ENCODE measurements at regions not wholly inside any gene's neighbourhood (a gene's known extent, or its start where the extent isn't known, plus 50 kb on each side); places are given as distances from the start of the nearest gene placed in this dataset.

- no peak for DNase-seq
Measured at GRCh38 chr11:70537576-70538571, 139.5 kb downstream of the CTTN start.

- DNase-seq: no peak
Measured at GRCh38 chr11:70538641-70539359, 140.5 kb downstream of the CTTN start.

GRCh38 chr11:70539360-70540095 is 141.2 kb downstream of the CTTN start:
- no peak for DNase-seq

GRCh38 chr11:70540196-70540595 is 141.9 kb downstream of the CTTN start:
- no peak for DNase-seq

GRCh38 chr11:70541176-70541575 is 142.8 kb downstream of the CTTN start:
- DNase-seq: no peak

- no peak for DNase-seq
Measured at GRCh38 chr11:70541699-70542098, 143.4 kb downstream of the CTTN start.

GRCh38 chr11:70542406-70542805 is 144.1 kb downstream of the CTTN start:
- DNase-seq: no peak

- DNase-seq: no peak
Measured at GRCh38 chr11:70542811-70543210, 144.5 kb downstream of the CTTN start.

- no peak for DNase-seq
Measured at GRCh38 chr11:70543611-70544010, 145.3 kb downstream of the CTTN start.

GRCh38 chr11:70544067-70544773 is 145.9 kb downstream of the CTTN start:
- DNase-seq: no peak

GRCh38 chr11:70544774-70545609 is 146.7 kb downstream of the CTTN start:
- no peak for DNase-seq

- DNase-seq: no peak
Measured at GRCh38 chr11:70545610-70545912, 147.2 kb downstream of the CTTN start.

- no peak for DNase-seq
Measured at GRCh38 chr11:70546191-70546940, 148.0 kb downstream of the CTTN start.

- DNase-seq: no peak
Measured at GRCh38 chr11:70547386-70547785, 149.1 kb downstream of the CTTN start.

GRCh38 chr11:70547821-70548670 is 149.7 kb downstream of the CTTN start:
- no peak for DNase-seq

GRCh38 chr11:70548976-70549375 is 150.6 kb downstream of the CTTN start:
- DNase-seq: no peak

- no peak for DNase-seq
Measured at GRCh38 chr11:70549386-70549785, 151.1 kb downstream of the CTTN start.

- no peak for DNase-seq
Measured at GRCh38 chr11:70549796-70550195, 151.5 kb downstream of the CTTN start.

GRCh38 chr11:70550456-70551195 is 152.3 kb downstream of the CTTN start:
- DNase-seq: no peak

Measured in CD4-positive, alpha-beta T cell treated with Interleukin-12 subunit alpha and Interleukin-12 subunit beta, for 1 hour (primary cell).